ENCODE measurements at regions not wholly inside any gene's neighbourhood (a gene's known extent, or its start where the extent isn't known, plus 50 kb on each side); places are given as distances from the start of the nearest gene placed in this dataset.

GRCh38 chr6:155985660-155986138 is 530.1 kb upstream of the NOX3 start:
- Mint-ChIP-seq H3K4me3 (no peak overlapping the region), H3K27ac (no peak overlapping the region), H3K4me1 (no peaks in the 10 kb centered on the region), H3K36me3 (no peaks in the 10 kb centered on the region), H3K27me3 (no peaks in the 10 kb centered on the region), H3K9me3 (no peaks in the 10 kb centered on the region)
- CTCF ChIA-PET, result no interaction called here
- no peak for DNase-seq

DNA sequence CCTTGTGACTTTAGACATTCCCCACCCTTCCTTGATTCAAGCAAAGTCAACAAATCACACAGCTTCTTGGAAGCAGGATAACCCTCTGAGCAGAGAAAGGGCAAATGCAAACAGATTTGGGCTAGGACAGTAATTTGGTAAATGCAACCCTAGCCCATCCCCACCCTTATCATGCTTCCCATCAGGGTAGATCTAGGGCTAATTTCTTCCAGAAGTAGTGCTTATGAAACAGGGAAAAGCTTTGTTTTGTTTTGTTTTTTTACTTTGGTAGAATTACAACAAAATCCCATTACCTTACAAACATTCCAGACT is 525.1 kb upstream of the NOX3 start:
- H3K4me3 Mint-ChIP-seq, result no peak overlapping the region
- no peaks in the 10 kb centered on the region for H3K27me3 Mint-ChIP-seq
- no peak for DNase-seq
- no peaks in the 10 kb centered on the region for H3K36me3 Mint-ChIP-seq
- CTCF ChIA-PET, result interaction anchor here (0.6 kb wide), 1 partner anchor 1539 kb away, joined by 3 read pairs; no protein-coding TSS in a partner anchor
- no peak overlapping the region for H3K27ac Mint-ChIP-seq
- H3K4me1 Mint-ChIP-seq, result no peaks in the 10 kb centered on the region
- no peaks in the 10 kb centered on the region for H3K9me3 Mint-ChIP-seq

DNA sequence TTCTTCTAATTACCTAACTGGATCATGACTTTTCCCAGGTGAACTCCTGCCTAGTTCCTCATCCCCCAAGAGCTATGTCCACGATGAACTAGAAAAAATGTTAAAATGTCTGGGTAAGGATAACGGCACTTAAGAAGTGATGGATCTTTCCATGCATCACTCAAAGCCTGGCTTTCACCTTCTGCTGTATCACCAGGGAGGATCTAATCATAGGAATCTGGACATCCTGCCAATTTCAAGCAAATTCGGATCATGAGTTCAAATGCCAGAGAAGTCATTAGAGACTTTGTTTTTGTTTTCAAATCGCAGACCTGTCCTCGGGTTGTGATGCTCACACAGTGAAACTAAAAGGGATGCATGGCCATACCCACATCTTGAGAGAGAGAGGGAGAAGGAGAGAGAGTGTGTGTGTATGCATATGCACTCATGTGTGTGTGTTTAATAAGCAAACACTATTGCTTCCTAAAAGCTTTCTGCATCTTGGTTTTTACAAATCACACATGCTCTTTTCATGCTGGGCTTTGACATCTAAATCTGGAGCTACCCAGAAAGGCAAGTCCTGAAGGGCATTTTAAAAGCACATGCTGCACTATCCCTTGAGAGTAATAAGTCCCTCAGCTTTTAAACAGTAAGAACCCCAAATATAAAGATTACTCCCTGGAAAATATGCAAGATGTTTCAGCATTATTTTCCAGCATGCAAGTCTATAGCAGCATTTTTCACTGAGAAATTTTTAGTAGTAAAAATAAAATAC is 524.6 kb upstream of the NOX3 start:
- Mint-ChIP-seq H3K4me3 (no peak overlapping the region), H3K4me1 (no peaks in the 10 kb centered on the region), H3K9me3 (no peaks in the 10 kb centered on the region), H3K36me3 (no peaks in the 10 kb centered on the region), H3K27me3 (no peaks in the 10 kb centered on the region), H3K27ac (no peak overlapping the region)
- CTCF ChIA-PET, result no interaction called here
- DNase-seq, result no peak

DNA sequence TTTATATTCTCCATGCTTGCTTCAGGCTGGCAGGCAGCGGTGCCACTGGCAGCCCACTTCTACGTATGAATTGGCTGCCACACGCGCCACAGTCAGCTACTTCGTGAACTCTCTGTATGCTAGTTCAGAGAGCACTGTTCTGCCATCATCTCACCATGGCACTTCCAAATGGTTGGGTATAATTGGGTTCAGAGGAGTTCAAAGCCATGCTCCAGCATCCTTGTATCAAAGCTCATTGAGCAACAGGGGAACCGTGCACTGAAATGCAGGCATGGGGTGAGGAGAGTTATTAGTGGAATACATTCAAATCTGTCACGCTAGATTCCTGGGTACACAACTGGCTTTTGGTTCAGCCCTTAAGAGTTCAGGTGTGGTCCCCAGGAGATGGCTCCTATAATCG is 519.9 kb upstream of the NOX3 start:
- Mint-ChIP-seq H3K36me3 (no peaks in the 10 kb centered on the region), H3K27ac (no peak overlapping the region), H3K9me3 (no peaks in the 10 kb centered on the region), H3K4me1 (peaks cover 18% of the 10 kb centered on the region), H3K4me3 (no peak overlapping the region), H3K27me3 (no peaks in the 10 kb centered on the region)
- CTCF ChIA-PET, result no interaction called here
- no peak for DNase-seq

GRCh38 chr6:155974811-155975323 is 519.2 kb upstream of the NOX3 start:
- H3K27me3 Mint-ChIP-seq, result no peaks in the 10 kb centered on the region
- peaks cover 19% of the 10 kb centered on the region for H3K4me1 Mint-ChIP-seq
- H3K27ac Mint-ChIP-seq, result no peak overlapping the region
- no peaks in the 10 kb centered on the region for H3K9me3 Mint-ChIP-seq
- H3K36me3 Mint-ChIP-seq, result no peaks in the 10 kb centered on the region
- H3K4me3 Mint-ChIP-seq, result no peak overlapping the region
- DNase-seq, result no peak
- CTCF ChIA-PET, result no interaction called here

DNA sequence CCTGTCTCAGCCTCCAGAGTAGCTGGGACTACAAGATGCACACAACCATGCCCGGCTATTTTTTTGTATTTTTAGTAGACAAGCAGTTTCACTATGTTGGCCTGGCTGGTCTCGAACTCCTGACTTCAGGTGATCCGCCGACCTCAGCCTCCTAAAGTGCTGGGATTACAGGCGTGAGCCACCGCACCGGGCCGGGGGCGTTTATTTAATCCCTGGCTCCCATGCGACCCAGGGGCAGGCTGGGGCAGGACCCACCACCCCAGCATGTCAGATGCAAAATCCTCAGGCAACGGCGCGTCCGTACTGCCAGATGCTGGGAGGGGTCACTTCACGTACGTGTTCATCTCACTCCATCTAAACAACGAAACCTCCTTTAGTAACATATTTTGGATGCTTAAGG is 518.7 kb upstream of the NOX3 start:
- Mint-ChIP-seq H3K27ac (no peak overlapping the region), H3K9me3 (no peaks in the 10 kb centered on the region), H3K4me1 (peaks cover 19% of the 10 kb centered on the region), H3K27me3 (no peaks in the 10 kb centered on the region), H3K36me3 (no peaks in the 10 kb centered on the region), H3K4me3 (no peak overlapping the region)
- CTCF ChIA-PET, result no interaction called here
- no peak for DNase-seq

DNA sequence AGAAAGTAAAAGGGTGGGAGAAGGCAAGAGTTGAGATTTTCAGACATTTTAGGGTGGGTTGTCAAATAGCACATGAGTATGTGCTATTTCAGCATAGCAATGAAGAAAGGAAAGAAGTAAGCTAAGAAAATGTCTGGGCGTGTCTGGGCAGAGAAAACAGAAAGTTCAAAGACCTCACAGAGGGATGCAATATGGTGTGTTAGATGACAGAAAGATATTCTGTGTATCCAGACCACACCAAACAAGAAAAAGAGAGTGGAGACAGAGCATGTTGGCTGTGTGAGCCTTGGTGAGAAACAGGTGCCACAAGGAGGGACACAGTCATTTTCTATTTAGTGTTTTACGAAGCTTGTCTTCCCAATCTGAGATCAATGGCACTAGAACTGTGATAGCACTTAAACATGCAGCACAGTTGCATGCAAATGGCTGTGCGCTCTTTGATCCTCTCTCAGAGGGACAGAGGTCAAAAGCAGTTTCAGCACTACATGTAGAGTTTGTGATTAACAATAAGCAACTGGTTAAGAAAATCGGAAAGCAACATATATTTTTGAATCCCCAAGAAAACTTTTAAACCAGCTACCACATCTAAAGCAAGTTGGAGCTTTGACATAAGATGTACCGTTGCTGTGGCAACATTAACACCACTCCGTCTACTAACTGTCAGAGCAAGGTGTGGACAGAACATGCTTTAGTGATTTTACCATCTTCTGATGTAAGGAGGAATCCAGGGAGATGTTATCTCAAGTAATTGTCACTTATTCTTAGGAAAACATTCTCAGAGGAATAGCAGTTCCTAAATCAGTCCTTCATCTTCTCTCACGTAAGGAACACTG is 515.5 kb upstream of the NOX3 start:
- peaks cover 19% of the 10 kb centered on the region for H3K4me1 Mint-ChIP-seq
- no peak overlapping the region for H3K4me3 Mint-ChIP-seq
- no peak overlapping the region for H3K27ac Mint-ChIP-seq
- H3K9me3 Mint-ChIP-seq, result no peaks in the 10 kb centered on the region
- H3K27me3 Mint-ChIP-seq, result no peaks in the 10 kb centered on the region
- DNase-seq, result no peak
- CTCF ChIA-PET, result no interaction called here
- H3K36me3 Mint-ChIP-seq, result no peaks in the 10 kb centered on the region

DNA sequence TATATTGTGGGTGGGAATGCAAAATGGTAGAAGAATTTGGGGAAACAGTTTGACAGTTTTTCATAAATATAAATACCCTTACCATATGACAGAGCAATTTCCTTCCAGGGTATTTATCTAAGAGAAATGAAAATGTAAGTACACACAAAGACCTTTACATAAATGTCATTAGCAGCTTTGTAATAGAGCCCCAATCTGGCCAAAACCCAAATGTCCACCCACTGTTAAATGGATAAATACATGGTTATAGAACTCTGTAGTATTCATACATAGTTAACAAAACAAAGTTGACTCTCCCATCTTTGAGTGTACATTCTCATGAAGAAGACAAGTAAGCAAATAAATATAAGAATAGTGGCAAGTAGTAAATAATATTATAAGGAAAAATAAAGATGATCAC is 514.8 kb upstream of the NOX3 start:
- Mint-ChIP-seq H3K9me3 (no peaks in the 10 kb centered on the region), H3K36me3 (no peaks in the 10 kb centered on the region), H3K27ac (no peak overlapping the region), H3K4me1 (peaks cover 19% of the 10 kb centered on the region), H3K27me3 (no peaks in the 10 kb centered on the region), H3K4me3 (no peak overlapping the region)
- CTCF ChIA-PET, result no interaction called here
- DNase-seq, result no peak

- no peak overlapping the region for H3K4me3 Mint-ChIP-seq
- CTCF ChIA-PET, result no interaction called here
- H3K27ac Mint-ChIP-seq, result no peak overlapping the region
- H3K9me3 Mint-ChIP-seq, result no peaks in the 10 kb centered on the region
- no peaks in the 10 kb centered on the region for H3K27me3 Mint-ChIP-seq
- DNase-seq, result no peak
- peaks cover 18% of the 10 kb centered on the region for H3K4me1 Mint-ChIP-seq
- no peaks in the 10 kb centered on the region for H3K36me3 Mint-ChIP-seq
Measured at GRCh38 chr6:155968921-155969320, 513.3 kb upstream of the NOX3 start.

DNA sequence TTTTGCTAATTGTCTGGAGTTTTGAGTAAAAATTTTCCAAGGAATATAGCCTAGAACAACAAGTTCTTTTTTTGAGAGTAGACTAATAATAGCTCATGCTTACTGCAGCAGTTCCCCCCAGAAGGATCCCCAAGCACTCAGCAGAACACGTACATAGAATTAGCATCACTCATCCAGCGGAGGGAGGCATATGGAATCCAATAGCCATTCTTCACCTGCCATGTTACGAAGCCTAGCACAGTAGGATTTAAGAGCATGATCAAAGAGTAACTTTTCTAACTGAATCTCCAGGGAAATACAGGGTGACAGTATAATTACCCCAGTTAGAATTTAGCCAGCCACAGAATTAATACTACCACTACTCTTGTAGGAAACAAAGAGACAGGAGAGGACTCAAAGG is 511.7 kb upstream of the NOX3 start:
- Mint-ChIP-seq H3K4me1 (peaks cover 8% of the 10 kb centered on the region), H3K27me3 (no peaks in the 10 kb centered on the region), H3K36me3 (no peaks in the 10 kb centered on the region), H3K9me3 (no peaks in the 10 kb centered on the region), H3K27ac (no peak overlapping the region), H3K4me3 (no peak overlapping the region)
- no peak for DNase-seq
- CTCF ChIA-PET, result no interaction called here

- no peaks in the 10 kb centered on the region for H3K36me3 Mint-ChIP-seq
- no peaks in the 10 kb centered on the region for H3K4me1 Mint-ChIP-seq
- no peak for DNase-seq
- CTCF ChIA-PET, result no interaction called here
- peaks cover 2% of the 10 kb centered on the region for H3K9me3 Mint-ChIP-seq
- no peak overlapping the region for H3K4me3 Mint-ChIP-seq
- no peaks in the 10 kb centered on the region for H3K27me3 Mint-ChIP-seq
- H3K27ac Mint-ChIP-seq, result no peak overlapping the region
Measured at GRCh38 chr6:155964544-155964943, 508.9 kb upstream of the NOX3 start.

- peaks cover 2% of the 10 kb centered on the region for H3K9me3 Mint-ChIP-seq
- DNase-seq, result no peak
- no peak overlapping the region for H3K27ac Mint-ChIP-seq
- H3K4me3 Mint-ChIP-seq, result no peak overlapping the region
- H3K4me1 Mint-ChIP-seq, result no peaks in the 10 kb centered on the region
- no peaks in the 10 kb centered on the region for H3K27me3 Mint-ChIP-seq
- CTCF ChIA-PET, result no interaction called here
- no peaks in the 10 kb centered on the region for H3K36me3 Mint-ChIP-seq
Measured at GRCh38 chr6:155962276-155962675, 506.6 kb upstream of the NOX3 start.

GRCh38 chr6:155959898-155960495 is 504.4 kb upstream of the NOX3 start:
- Mint-ChIP-seq H3K9me3 (peaks cover 2% of the 10 kb centered on the region), H3K27me3 (no peaks in the 10 kb centered on the region), H3K4me3 (no peak overlapping the region), H3K4me1 (no peaks in the 10 kb centered on the region), H3K27ac (no peak overlapping the region), H3K36me3 (no peaks in the 10 kb centered on the region)
- DNase-seq, result no peak
- CTCF ChIA-PET, result no interaction called here

- no peaks in the 10 kb centered on the region for H3K27me3 Mint-ChIP-seq
- H3K27ac Mint-ChIP-seq, result no peak overlapping the region
- no peaks in the 10 kb centered on the region for H3K36me3 Mint-ChIP-seq
- H3K4me3 Mint-ChIP-seq, result no peak overlapping the region
- peaks cover 2% of the 10 kb centered on the region for H3K9me3 Mint-ChIP-seq
- H3K4me1 Mint-ChIP-seq, result no peaks in the 10 kb centered on the region
- DNase-seq, result no peak
- CTCF ChIA-PET, result no interaction called here
Measured at GRCh38 chr6:155958550-155958949, 502.9 kb upstream of the NOX3 start.

DNA sequence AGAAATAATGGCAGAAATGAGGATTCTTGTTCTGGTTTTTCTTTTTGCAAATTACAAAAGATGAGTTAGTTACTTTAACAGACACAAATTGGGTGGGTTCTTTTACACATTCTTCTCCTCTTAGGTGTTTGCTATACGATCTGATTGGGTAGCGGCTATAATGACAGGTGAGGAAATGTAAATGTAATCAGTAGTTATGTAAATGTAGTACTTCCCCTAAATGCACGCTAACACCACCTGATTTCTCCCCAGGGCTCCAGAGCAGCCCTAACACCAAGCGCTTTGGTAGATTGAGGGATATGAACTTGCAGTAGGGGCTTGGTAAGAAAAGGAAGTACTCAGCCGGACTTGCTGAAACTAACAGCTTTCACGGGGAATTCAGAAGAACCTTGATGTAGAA is 499.4 kb upstream of the NOX3 start:
- Mint-ChIP-seq H3K4me3 (no peak overlapping the region), H3K27me3 (no peaks in the 10 kb centered on the region), H3K27ac (no peak overlapping the region), H3K9me3 (no peaks in the 10 kb centered on the region), H3K36me3 (no peaks in the 10 kb centered on the region), H3K4me1 (no peaks in the 10 kb centered on the region)
- DNase-seq, result no peak
- CTCF ChIA-PET, result no interaction called here
